MCF 10A (cell line): ENCODE measurements at regions not wholly inside any gene's neighbourhood (a gene's known extent, or its start where the extent isn't known, plus 50 kb on each side); places are given as distances from the start of the nearest gene placed in this dataset.

Experiments
- BruUV-seq: library from RNA; stranded (reverse); fragments of 400-500 nt; replicated peaks from 2 replicates; lab custom pipeline; 2021; lab: Mats Ljungman, UMichigan
- CTCF ChIA-PET: fragments of 300-600 bp; sonication (Branson Sonifier 250); formaldehyde crosslinking; extraction: SDS; loops from one replicate; lab custom pipeline; 2021; ENCODE audit warnings: antibody characterized with exemption, inconsistent platforms; lab: Yijun Ruan, JAX
- POLR2A ChIA-PET: fragments of 300-600, 350-650 bp; sonication (Branson Sonifier 250); formaldehyde crosslinking; extraction: SDS; loops from one replicate; lab custom pipeline; 2020; ENCODE audit warnings: antibody characterized with exemption, inconsistent platforms; lab: Yijun Ruan, JAX
- DNase-seq: peaks from one replicate; pipeline ENCODE4 v3.0.0-alpha.2; 2018; ENCODE audit not compliant: unreplicated experiment
- H3K27ac Mint-ChIP-seq: one replicate; pipeline ENCODE4 v1.8.0; 2022; ENCODE audit warnings: mild to moderate bottlenecking, low read depth, mixed read lengths; ENCODE audit not compliant: unreplicated experiment
- H3K27me3 Mint-ChIP-seq: one replicate; pipeline ENCODE4 v1.8.0; 2022; ENCODE audit warnings: mixed read lengths; ENCODE audit not compliant: insufficient read depth, unreplicated experiment
- H3K36me3 Mint-ChIP-seq: one replicate; pipeline ENCODE4 v1.8.0; 2022; ENCODE audit warnings: mild to moderate bottlenecking, moderate library complexity, mixed read lengths; ENCODE audit not compliant: insufficient read depth, unreplicated experiment
- H3K4me1 Mint-ChIP-seq: one replicate; pipeline ENCODE4 v1.8.0; 2022; ENCODE audit warnings: mixed read lengths; ENCODE audit not compliant: insufficient read depth, unreplicated experiment
- H3K4me3 Mint-ChIP-seq: one replicate; pipeline ENCODE4 v1.8.0; 2022; ENCODE audit warnings: mild to moderate bottlenecking, moderate library complexity, mixed read lengths; ENCODE audit not compliant: unreplicated experiment
- H3K9me3 Mint-ChIP-seq: one replicate; pipeline ENCODE4 v1.8.0; 2022; ENCODE audit warnings: mixed read lengths; ENCODE audit not compliant: unreplicated experiment
- CTCF ChIP-seq: fragments of 200-600 bp; IDR thresholded peaks from one replicate; pipeline ENCODE4 v1.8.0; 2022; ENCODE audit warnings: antibody characterized with exemption, mild to moderate bottlenecking; ENCODE audit not compliant: unreplicated experiment
- intact Hi-C: fragments of 100-400 bp; cut with micrococcal nuclease; formaldehyde crosslinking; loops from 2 replicates; pipeline ENCODE4 v1.14.1; 2022

- no peak for TF ChIP-seq CTCF
- peaks cover 12% of the 10 kb centered on the region for H3K27me3 Mint-ChIP-seq
- ChIA-PET CTCF (no interaction called here), POLR2A (no interaction called here)
- H3K36me3 Mint-ChIP-seq = no peaks in the 10 kb centered on the region
- H3K4me1 Mint-ChIP-seq = no peaks in the 10 kb centered on the region
- H3K9me3 Mint-ChIP-seq = no peaks in the 10 kb centered on the region
- DNase-seq = no peak
- no TSS peak for BruUV-seq
- intact Hi-C loops = no loop called here
- H3K4me3 Mint-ChIP-seq = no peak overlapping the region
- no peak overlapping the region for H3K27ac Mint-ChIP-seq
These were observed 73.0 kb upstream of the LGALSL start for GRCh38 chr2:64380853-64381527.

DNA sequence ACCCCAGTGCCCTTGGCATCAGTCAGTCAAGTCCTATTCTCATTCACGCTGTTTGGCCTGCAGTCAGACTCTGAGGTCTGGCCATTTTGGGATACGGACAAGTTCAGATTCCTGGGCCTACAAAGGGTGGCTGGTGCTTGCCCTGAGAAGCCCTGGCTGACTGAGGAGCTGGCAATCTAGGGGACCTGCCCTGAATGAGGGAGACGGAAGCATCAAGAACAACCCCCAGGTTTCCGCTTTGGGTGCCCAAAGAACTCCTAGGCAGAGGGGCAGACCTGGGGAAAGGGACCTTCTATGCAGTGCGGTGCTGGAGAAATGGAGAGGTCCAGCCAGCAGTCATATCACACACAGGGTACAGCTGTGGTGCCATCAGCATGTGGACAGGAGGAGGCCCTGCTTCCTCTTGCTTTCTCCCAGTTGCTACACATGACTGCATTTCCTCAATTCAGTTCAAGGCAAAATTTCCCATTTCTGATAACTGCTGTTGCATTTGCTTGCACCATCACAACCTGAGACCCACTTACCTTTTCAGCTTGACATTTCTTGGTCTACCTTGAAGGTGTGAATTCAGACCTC lies 70.9 kb upstream of the LGALSL start:
- Mint-ChIP-seq H3K4me3 (no peak overlapping the region), H3K36me3 (no peaks in the 10 kb centered on the region), H3K27me3 (peaks cover 12% of the 10 kb centered on the region), H3K4me1 (no peaks in the 10 kb centered on the region), H3K27ac (no peak overlapping the region), H3K9me3 (no peaks in the 10 kb centered on the region)
- no peak for TF ChIP-seq CTCF
- DNase-seq = no peak
- no TSS peak for BruUV-seq
- intact Hi-C loops = no loop called here
- CTCF ChIA-PET = no interaction called here
- POLR2A ChIA-PET = no interaction called here

GRCh38 chr2:64383881-64384280 lies 70.1 kb upstream of the LGALSL start:
- no TSS peak for BruUV-seq
- DNase-seq = no peak
- TF ChIP-seq CTCF = no peak
- CTCF ChIA-PET = no interaction called here
- Mint-ChIP-seq H3K9me3 (no peaks in the 10 kb centered on the region), H3K27me3 (peaks cover 12% of the 10 kb centered on the region), H3K4me3 (no peak overlapping the region), H3K36me3 (no peaks in the 10 kb centered on the region), H3K27ac (no peak overlapping the region), H3K4me1 (no peaks in the 10 kb centered on the region)
- POLR2A ChIA-PET = interaction anchor here (0.7 kb wide), 1 partner anchor 24 kb away, joined by 4 read pairs; no protein-coding TSS in a partner anchor
- intact Hi-C loops = no loop called here

DNA sequence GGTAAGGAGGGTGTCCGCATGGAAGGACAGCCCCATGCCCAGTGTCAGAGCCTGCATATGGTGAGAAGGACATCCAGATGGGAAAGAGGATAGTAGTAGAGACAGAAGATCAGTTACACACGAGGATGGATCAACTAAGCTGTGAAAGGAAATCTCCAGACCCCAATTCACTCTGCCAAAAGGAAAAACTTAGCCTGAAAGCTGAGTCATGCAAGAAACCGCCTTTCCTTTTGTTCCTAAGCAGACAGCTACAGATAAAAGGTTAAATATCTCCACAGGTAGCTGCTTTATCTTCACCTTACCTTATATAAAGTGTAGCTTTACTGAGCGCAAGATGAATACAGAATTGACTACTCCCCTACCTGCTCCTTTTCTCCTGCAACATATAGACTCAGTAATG lies 67.3 kb upstream of the LGALSL start:
- Mint-ChIP-seq H3K9me3 (peaks cover 9% of the 10 kb centered on the region), H3K27ac (no peak overlapping the region), H3K4me1 (no peaks in the 10 kb centered on the region), H3K36me3 (no peaks in the 10 kb centered on the region), H3K27me3 (no peaks in the 10 kb centered on the region), H3K4me3 (no peak overlapping the region)
- TF ChIP-seq CTCF = no peak
- no TSS peak for BruUV-seq
- no peak for DNase-seq
- intact Hi-C loops = no loop called here
- ChIA-PET CTCF (no interaction called here), POLR2A (interaction anchor here (1.2 kb wide), 1 partner anchor 13 kb away, joined by 3 read pairs; no protein-coding TSS in a partner anchor)
